ENCODE measurements at regions not wholly inside any gene's neighbourhood (a gene's known extent, or its start where the extent isn't known, plus 50 kb on each side); places are given as distances from the start of the nearest gene placed in this dataset.

DNA sequence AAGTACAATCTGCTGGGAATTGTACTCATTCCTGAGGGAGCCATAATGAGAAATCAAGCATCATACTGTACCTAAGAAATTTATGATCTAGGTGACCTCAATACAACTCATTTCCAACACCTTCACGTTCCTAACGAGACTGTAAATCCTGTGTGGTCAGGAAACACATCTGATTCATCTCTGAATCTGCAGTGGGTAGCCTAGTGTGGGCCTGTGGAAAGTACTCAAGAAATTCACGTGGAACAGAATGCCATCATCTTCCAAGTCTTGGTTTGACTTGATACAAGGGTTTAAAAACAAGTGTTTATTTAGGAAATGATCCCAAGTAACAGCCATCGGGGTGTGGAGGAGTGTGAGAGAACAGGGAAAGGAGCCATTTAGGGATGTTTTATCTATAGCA is 568.9 kb downstream of the EDEM1 start:
- Mint-ChIP-seq H3K9me3 (no peaks in the 10 kb centered on the region), H3K4me3 (no peak overlapping the region), H3K27ac (no peak overlapping the region), H3K36me3 (ENCODE audit: low read depth) (no peaks in the 10 kb centered on the region), H3K4me1 (peaks cover 4% of the 10 kb centered on the region), H3K27me3 (ENCODE audit: insufficient read depth) (no peaks in the 10 kb centered on the region)
- Histone ChIP-seq H3K9ac (ENCODE audit: extremely low read depth, low read length, poor library complexity, severe bottlenecking) (no peak overlapping the region), H3K9me3 (ENCODE audit: control insufficient read depth, low read length) (no peaks in the 10 kb centered on the region), H3K27ac (ENCODE audit: low read depth, low read length) (no peak overlapping the region), H3K36me3 (ENCODE audit: control insufficient read depth, insufficient read depth, low read length) (no peaks in the 10 kb centered on the region), H3K4me3 (ENCODE audit: low read length) (no peak overlapping the region), H3K4me1 (ENCODE audit: control insufficient read depth, insufficient read depth, low read length) (no peaks in the 10 kb centered on the region), H3K27me3 (ENCODE audit: control insufficient read depth, insufficient read depth, low read length, poor library complexity, severe bottlenecking) (no peaks in the 10 kb centered on the region)
- no peak for DNase-seq
- WGBS, 2 experiments (ENCODE audit: insufficient coverage in 1 of 2, insufficient read length in 1 of 2), result 85 to 90% methylated on average over 2 to 4 of the region's 4 CpGs
- TF ChIP-seq, protein P1, sequence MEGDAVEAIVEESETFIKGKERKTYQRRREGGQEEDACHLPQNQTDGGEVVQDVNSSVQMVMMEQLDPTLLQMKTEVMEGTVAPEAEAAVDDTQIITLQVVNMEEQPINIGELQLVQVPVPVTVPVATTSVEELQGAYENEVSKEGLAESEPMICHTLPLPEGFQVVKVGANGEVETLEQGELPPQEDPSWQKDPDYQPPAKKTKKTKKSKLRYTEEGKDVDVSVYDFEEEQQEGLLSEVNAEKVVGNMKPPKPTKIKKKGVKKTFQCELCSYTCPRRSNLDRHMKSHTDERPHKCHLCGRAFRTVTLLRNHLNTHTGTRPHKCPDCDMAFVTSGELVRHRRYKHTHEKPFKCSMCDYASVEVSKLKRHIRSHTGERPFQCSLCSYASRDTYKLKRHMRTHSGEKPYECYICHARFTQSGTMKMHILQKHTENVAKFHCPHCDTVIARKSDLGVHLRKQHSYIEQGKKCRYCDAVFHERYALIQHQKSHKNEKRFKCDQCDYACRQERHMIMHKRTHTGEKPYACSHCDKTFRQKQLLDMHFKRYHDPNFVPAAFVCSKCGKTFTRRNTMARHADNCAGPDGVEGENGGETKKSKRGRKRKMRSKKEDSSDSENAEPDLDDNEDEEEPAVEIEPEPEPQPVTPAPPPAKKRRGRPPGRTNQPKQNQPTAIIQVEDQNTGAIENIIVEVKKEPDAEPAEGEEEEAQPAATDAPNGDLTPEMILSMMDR (conservative IDR thresholded peaks at IDR 0.05), result no peak

DNA sequence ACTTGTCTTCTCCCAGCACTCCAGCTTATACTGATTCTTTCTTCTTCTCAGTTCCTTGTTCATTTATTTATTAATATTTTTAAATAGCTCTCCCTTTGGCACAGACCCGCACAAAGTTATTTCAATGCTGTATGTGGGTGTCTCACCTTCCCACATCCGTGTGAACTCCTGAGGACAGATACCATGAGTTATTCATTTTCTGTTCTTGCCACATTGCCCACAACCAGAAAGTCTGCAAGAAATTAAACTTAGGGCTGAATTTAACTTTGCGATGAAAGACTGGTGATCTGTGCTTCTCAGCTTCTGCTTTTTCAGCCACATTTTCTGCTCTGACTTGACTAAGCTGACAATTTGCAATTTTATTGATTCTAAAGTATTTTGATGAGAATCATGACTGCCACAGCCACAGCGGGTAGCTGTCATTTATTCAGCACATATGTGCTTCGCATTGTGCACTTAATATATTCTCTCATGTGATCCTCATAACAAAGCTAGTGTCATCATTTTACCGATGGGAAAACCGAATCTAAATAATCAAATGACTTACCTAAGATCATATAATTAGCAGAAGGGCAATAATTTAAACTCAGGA is 569.8 kb downstream of the EDEM1 start:
- no peak overlapping the region for H3K4me3 ChIP-seq (ENCODE audit: low read length)
- no peak overlapping the region for H3K27ac Mint-ChIP-seq
- no peak for DNase-seq
- H3K27ac ChIP-seq (ENCODE audit: low read depth, low read length), result no peak overlapping the region
- TF ChIP-seq, protein P1 (conservative IDR thresholded peaks at IDR 0.05), result no peak
- peaks cover 4% of the 10 kb centered on the region for H3K4me1 Mint-ChIP-seq
- H3K9ac ChIP-seq (ENCODE audit: extremely low read depth, low read length, poor library complexity, severe bottlenecking), result no peak overlapping the region
- H3K4me3 Mint-ChIP-seq, result no peak overlapping the region
- no peaks in the 10 kb centered on the region for H3K4me1 ChIP-seq (ENCODE audit: control insufficient read depth, insufficient read depth, low read length)
- no peaks in the 10 kb centered on the region for H3K27me3 Mint-ChIP-seq (ENCODE audit: insufficient read depth)
- no peaks in the 10 kb centered on the region for H3K9me3 Mint-ChIP-seq
- 91 to 94% methylated on average over 5 to 7 of the region's 7 CpGs for WGBS, 2 experiments (ENCODE audit: insufficient coverage in 1 of 2, insufficient read length in 1 of 2)
- H3K36me3 Mint-ChIP-seq (ENCODE audit: low read depth), result no peaks in the 10 kb centered on the region
- no peaks in the 10 kb centered on the region for H3K9me3 ChIP-seq (ENCODE audit: control insufficient read depth, low read length)
- H3K36me3 ChIP-seq (ENCODE audit: control insufficient read depth, insufficient read depth, low read length), result no peaks in the 10 kb centered on the region
- H3K27me3 ChIP-seq (ENCODE audit: control insufficient read depth, insufficient read depth, low read length, poor library complexity, severe bottlenecking), result no peaks in the 10 kb centered on the region

- TF ChIP-seq, protein P1 (conservative IDR thresholded peaks at IDR 0.05), result no peak
- Mint-ChIP-seq H3K27ac (no peak overlapping the region), H3K4me3 (no peak overlapping the region), H3K27me3 (ENCODE audit: insufficient read depth) (no peaks in the 10 kb centered on the region), H3K4me1 (peaks cover 4% of the 10 kb centered on the region), H3K9me3 (no peaks in the 10 kb centered on the region), H3K36me3 (ENCODE audit: low read depth) (no peaks in the 10 kb centered on the region)
- no peaks in the 10 kb centered on the region for H3K9me3 ChIP-seq (ENCODE audit: control insufficient read depth, low read length)
- WGBS, 2 experiments (ENCODE audit: insufficient coverage in 1 of 2, insufficient read length in 1 of 2), result 90 to 95% methylated on average over 3 to 6 of the region's 6 CpGs
- no peak for DNase-seq
- no peaks in the 10 kb centered on the region for H3K4me1 ChIP-seq (ENCODE audit: control insufficient read depth, insufficient read depth, low read length)
- no peak overlapping the region for H3K27ac ChIP-seq (ENCODE audit: low read depth, low read length)
- H3K9ac ChIP-seq (ENCODE audit: extremely low read depth, low read length, poor library complexity, severe bottlenecking), result no peak overlapping the region
- H3K36me3 ChIP-seq (ENCODE audit: control insufficient read depth, insufficient read depth, low read length), result no peaks in the 10 kb centered on the region
- H3K27me3 ChIP-seq (ENCODE audit: control insufficient read depth, insufficient read depth, low read length, poor library complexity, severe bottlenecking), result no peaks in the 10 kb centered on the region
- no peak overlapping the region for H3K4me3 ChIP-seq (ENCODE audit: low read length)
Measured at GRCh38 chr3:5758699-5759098, 571.2 kb downstream of the EDEM1 start.

Measured in endodermal cell (in vitro differentiated cells).